Activated CD4-positive, alpha-beta T cell treated with anti-CD3 and anti-CD28 coated beads, Interleukin-2, amount 50 U/mL, for 4 hours (primary cell): ENCODE measurements at regions not wholly inside any gene's neighbourhood (a gene's known extent, or its start where the extent isn't known, plus 50 kb on each side); places are given as distances from the start of the nearest gene placed in this dataset.
"Not testable (repeated sequence)": the region's sequence is repeated elsewhere in the genome, so short reads cannot be mapped to it uniquely, and the experiment has no call there.

ENCODE experiments used
- DNase-seq, 2 experiments: peaks; one replicate each; pipeline ENCODE4 v3.0.0-alpha.2; 2020

DNA sequence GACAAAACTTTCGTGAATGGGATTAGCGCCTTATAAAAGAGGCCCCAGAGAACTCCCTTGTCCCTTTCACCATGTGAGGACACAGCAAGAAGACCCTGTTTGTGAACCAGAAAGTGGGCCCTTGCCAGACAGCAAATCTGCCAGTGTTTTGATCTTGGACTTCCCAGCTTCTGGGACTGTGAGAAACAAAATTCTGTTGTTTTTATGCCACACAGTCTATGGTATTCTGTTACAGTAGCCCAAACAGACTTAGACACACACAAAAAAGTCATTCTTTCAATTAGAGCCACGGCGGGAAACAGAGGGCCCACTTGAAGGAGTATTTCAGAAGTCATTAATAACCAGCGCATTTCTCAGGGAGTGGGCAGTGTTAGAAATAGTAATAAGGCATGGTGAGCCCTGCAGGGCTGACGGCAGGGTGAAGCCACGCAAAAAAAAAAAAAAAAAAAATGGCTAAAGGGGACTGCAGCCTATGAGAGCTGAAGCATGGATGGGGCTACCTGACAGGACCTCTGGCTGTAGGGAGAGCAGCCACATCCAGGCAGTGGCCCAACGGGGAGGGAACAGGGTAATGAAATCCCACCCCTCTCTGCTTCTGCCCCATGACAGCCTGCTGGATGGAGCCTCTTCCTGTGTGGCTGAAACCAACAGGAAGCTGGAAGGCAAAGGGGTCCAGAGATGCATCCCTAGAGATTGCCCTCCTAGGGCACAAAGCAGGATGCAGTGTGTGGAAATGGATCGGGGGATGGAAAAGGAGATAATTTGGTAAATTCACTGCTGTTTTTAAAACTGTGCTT, 189.3 kb downstream of the KCNS3 start:
- no peak for DNase-seq

DNA sequence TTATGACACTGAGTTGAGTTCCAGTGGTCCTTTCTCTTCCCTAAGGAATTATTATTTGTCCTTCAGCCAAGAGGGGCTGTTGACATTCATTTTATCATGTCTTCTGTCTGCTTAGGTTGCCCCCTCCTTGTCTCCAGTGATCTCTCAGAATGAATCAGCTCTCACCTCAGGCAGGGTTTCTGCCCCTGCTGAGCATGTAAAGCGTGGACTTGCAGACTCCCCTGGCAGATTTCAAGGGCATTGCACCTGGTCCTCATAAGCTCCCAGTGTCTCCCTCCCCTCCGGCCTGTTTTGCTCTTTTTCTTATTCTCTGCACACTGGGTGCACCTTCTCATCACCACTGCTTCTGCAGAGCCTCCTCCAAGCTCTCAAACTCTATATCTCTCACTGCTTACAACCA, 188.4 kb downstream of the KCNS3 start:
- DNase-seq: no peak

GRCh38 chr2:18066066-18066465, 187.6 kb downstream of the KCNS3 start:
- no peak for DNase-seq

DNA sequence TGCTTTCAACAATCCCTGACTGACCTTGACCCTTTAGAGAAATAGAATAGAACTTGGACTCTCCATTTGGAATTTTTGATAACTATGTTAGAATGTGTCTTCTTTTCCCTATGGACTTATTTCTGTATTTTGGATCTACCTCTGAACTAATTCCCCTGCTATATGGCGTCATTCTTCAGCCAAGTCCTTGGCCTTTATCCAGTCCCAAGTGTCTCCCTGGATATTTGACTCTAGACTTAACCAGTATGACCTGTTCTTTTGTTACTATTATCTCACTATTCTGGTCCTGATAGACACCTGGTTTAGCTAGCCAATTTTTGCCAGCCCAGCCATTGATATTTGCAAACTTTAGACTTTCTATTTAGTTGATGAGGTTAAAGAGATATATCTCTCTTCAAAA, 186.8 kb downstream of the KCNS3 start:
- DNase-seq: no peak

DNA sequence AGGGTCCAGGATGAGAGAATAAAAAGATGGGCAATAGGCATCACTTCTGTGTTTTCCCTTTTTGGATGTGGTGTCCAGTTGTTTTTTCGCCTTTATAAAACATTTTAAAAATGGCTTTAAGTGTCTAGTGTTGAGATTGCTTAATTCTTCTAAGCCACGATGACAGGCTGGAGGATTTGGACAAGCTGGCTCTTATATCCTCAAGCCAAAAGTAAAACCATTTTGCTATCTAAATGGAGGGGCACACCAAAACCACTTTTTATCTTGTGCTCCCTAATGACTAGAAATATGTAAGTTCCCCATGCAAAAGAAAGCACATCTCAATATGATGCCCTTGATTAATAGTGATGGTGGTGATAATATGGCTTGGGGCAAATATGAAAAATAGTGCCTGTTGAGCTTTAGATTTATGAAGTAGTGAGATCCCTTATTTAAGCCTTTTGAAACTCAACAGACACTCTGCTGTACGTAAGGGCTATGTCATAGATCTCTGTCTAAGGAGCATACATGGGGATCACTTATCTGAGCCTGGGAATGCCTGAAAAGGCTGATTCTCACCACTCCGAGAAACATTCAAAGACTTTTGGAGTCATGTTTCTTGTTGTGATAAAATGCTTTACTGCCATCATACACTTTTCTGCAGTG, 185.5 kb downstream of the KCNS3 start:
- DNase-seq: no peak

DNA sequence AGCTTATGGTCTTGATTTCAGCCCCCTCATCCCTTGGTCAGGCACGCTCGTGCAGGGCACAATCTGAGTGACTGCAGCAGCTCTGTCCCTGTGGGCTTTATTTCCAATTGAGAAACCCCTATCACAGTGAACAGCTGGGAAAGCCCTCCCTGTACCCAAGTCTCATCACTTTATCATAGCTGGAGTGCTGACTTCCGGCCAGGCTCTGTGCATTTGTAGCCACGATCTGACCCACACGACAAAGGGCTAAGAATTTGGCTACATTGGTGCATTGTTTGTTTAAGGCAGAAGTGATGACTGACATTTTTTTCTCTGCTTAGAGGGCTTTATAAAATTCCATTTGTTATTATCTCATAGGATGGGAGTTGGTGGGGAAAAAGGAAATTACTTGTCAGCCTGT, 184.4 kb downstream of the KCNS3 start:
- no peak for DNase-seq

GRCh38 chr2:18061717-18062116, 183.2 kb downstream of the KCNS3 start:
- DNase-seq: no peak

- DNase-seq: no peak
Observed at GRCh38 chr2:18057657-18058056, 179.2 kb downstream of the KCNS3 start.

- no peak for DNase-seq
Observed at GRCh38 chr2:18055290-18055689, 176.8 kb downstream of the KCNS3 start.

DNA sequence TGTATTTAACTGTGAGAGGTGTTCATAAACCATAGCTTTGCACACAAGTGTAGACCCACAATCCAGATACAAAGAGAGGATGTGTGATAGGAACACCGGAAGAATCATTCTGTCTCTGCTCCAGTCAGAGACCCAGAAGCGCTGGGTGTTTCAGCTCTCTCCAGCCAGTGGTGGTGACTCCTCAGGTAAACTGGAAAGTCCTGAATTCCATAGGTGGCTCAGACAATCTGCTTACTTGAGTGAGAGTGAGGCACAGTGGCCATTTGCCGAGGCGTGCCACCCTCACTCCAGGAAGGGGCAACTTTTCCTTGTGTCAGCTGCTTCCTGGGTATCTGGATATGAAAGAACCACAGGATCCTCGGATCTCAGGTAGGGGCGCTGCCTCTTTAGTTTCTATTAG, 171.5 kb downstream of the KCNS3 start:
- DNase-seq: no peak

DNA sequence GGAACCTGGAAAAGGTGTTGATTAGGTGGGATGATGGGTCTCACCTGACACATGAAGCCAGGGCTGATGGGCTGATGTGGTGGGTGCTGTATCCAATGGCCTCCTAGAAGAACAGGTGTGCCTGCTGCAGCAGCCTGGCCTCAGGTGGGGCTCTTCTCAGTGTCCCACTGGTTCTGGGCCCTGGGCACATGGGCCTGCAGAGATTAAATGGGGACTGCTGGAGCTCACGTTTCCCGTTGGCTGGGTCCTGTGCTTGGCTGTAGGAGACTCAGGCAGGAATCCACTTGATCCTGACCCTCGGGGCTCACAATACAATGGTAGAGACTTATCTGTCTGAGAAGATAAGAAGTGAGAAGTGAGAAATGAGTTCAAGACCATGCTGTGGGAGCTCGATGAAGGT, 170.9 kb downstream of the KCNS3 start:
- no peak for DNase-seq

- no peak for DNase-seq
Observed at GRCh38 chr2:18047896-18048657, 169.6 kb downstream of the KCNS3 start.

DNA sequence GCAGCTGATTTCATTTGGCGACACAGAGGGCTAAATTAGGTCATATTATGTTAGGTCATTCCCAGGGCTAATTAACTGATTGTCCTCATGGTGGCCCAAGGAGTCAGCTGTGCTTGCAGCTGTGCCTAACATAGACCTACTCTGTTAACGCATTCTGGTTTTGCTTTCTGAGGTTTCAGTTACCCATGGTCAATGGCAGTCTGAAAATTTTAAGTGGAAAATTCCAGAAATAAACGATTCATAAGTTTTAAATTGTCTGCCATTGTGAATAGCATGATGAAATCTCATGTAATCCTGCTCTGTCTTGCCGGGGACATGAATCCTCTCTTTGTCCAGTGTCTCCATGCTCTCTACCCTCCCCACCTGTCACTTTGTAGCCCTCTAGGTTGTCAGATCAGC, 168.7 kb downstream of the KCNS3 start:
- no peak for DNase-seq

DNA sequence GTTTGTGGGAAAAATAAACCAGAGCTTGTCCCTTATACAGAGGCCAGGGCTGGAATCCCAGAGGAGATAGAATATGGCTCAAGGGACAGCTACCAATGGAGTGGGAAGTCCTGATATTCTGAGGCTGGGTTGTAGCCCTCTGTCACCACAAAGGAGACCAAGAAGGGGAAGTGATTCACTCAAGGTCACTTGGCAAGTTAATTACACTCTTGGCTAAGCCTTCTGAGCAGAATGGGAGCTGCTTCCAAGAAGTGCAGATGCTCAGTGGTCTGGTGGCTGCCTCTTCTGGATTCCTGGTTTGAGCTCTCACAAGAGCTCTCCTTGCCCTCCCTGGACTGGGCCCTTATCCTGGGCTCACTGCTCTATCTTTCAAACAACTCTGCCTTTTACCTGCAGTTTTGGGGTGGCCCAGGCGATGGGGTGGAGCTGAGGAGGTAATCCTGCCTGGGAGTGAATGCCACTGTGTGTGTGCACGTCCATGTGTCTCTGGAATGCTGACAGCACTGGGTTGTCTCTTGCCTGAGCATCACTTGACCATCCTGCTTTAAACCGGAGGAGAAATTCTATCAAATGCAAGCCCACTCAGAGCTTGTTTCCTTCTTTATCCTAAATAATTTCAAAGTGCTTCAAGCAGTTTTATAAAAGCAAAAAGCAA, 168.2 kb downstream of the KCNS3 start:
- no peak for DNase-seq

- DNase-seq: no peak
Observed at GRCh38 chr2:18046017-18046416, 167.6 kb downstream of the KCNS3 start.

GRCh38 chr2:18045230-18045629, 166.8 kb downstream of the KCNS3 start:
- DNase-seq: no peak

DNA sequence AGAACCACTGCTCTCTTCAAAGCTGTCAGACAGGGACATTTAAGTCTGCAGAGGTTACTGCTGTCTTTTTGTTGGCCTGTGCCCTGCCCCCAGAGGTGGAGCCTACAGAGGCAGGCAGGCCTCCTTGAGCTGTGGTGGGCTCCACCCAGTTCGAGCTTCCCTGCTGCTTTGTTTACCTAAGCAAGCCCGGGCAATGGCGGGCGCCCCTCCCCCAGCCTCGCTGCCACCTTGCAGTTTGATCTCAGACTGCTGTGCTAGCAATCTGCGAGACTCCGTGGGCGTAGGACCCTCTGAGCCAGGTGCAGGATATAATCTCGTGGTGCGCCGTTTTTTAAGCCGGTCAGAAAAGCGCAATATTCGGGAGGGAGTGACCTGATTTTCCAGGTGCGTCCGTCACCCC, 138.9 kb downstream of the KCNS3 start:
- not testable (repeated sequence) for DNase-seq

DNA sequence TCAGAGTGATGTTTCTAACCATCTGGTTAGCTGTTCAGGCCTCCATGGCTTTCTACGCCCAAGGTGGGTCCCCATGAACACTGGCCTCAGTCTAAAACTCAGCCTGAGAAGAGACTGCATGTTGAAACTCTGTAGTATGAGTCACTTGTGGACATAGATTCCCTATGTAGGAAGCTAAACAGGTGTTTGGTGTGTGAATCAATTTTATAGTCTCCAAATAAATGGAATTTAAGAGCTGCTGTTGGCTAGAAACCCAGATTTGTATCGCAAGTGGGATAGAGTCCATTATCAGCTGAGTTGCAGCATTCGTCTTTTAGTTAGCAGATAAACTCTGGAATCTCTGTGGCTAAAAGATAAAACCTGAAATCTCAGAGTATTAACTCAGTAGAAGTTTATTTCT, 131.4 kb downstream of the KCNS3 start:
- DNase-seq: no peak

GRCh38 chr2:18005411-18005810, 126.9 kb downstream of the KCNS3 start:
- DNase-seq: no peak

DNA sequence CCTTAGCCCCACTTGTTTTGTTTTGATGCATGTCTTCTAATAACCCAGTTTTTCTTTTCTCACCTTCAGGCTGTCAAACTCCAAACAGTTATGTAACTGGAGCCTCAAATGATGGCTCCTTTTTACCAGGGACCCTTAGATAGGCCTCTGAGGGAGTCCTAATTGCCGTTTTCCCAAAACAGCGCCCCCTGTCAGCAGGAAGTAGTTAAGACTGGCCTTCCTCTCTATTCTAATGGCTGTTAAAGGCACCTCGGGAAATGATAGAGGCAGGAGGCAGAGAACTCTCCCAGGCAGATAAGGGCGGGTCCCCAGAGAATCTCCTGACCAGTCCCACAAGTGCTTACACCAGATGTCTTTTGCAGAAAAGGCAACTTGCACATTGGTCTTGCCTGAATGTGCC, 123.2 kb downstream of the KCNS3 start:
- DNase-seq: no peak

GRCh38 chr2:17996978-17997377, 118.5 kb downstream of the KCNS3 start:
- no peak for DNase-seq

GRCh38 chr2:17995593-17995992, 117.1 kb downstream of the KCNS3 start:
- no peak for DNase-seq
